IPS DF 19.7 (cell line): ENCODE measurements at regions not wholly inside any gene's neighbourhood (a gene's known extent, or its start where the extent isn't known, plus 50 kb on each side); places are given as distances from the start of the nearest gene placed in this dataset.

ENCODE experiments used
- DNase-seq: peaks from one replicate; pipeline ENCODE4 v3.0.0-alpha.2; 2013; ENCODE audit warnings: low read depth, low spot score

- DNase-seq: no peak
Measured at GRCh38 chr15:59953392-59953883, 50.7 kb upstream of the FOXB1 start.

- no peak for DNase-seq
Measured at GRCh38 chr15:59952960-59953359, 51.2 kb upstream of the FOXB1 start.

GRCh38 chr15:59950603-59951388 lies 53.3 kb upstream of the FOXB1 start:
- DNase-seq: no peak

GRCh38 chr15:59948924-59949613 lies 55.0 kb upstream of the FOXB1 start:
- DNase-seq: no peak

GRCh38 chr15:59946084-59946483 lies 58.0 kb upstream of the FOXB1 start:
- no peak for DNase-seq

- DNase-seq: no peak
Measured at GRCh38 chr15:59945036-59945435, 59.1 kb upstream of the FOXB1 start.

GRCh38 chr15:59941612-59942011 lies 62.5 kb upstream of the FOXB1 start:
- peak; percentile 30 for DNase-seq

GRCh38 chr15:59940928-59941327 lies 63.2 kb upstream of the FOXB1 start:
- DNase-seq: no peak

- no peak for DNase-seq
Measured at GRCh38 chr15:59940456-59940855, 63.7 kb upstream of the FOXB1 start.

GRCh38 chr15:59936741-59937140 lies 67.4 kb upstream of the FOXB1 start:
- no peak for DNase-seq

- no peak for DNase-seq
Measured at GRCh38 chr15:59933607-59934006, 70.5 kb upstream of the FOXB1 start.

- DNase-seq: no peak
Measured at GRCh38 chr15:59931646-59932261, 72.4 kb upstream of the FOXB1 start.

- DNase-seq: no peak
Measured at GRCh38 chr15:59924812-59925522, 79.1 kb upstream of the FOXB1 start.

- DNase-seq: no peak
Measured at GRCh38 chr15:59924096-59924495, 80.0 kb upstream of the FOXB1 start.

GRCh38 chr15:59923508-59923907 lies 80.6 kb upstream of the FOXB1 start:
- no peak for DNase-seq

- no peak for DNase-seq
Measured at GRCh38 chr15:59918994-59919951, 84.8 kb upstream of the FOXB1 start.

- DNase-seq: peak; percentile 63
Measured at GRCh38 chr15:59917504-59918157, 86.5 kb upstream of the FOXB1 start.

- no peak for DNase-seq
Measured at GRCh38 chr15:59906046-59906445, 98.1 kb upstream of the FOXB1 start.

- no peak for DNase-seq
Measured at GRCh38 chr15:59905176-59905575, 98.9 kb upstream of the FOXB1 start.

GRCh38 chr15:59904450-59905135 lies 99.5 kb upstream of the FOXB1 start:
- no peak for DNase-seq
